Bronchial epithelial cell (primary cell): ENCODE measurements at regions not wholly inside any gene's neighbourhood (a gene's known extent, or its start where the extent isn't known, plus 50 kb on each side); places are given as distances from the start of the nearest gene placed in this dataset.
"Not testable (repeated sequence)": the region's sequence is repeated elsewhere in the genome, so short reads cannot be mapped to it uniquely, and the experiment has no call there.

Experiments used
- DNase-seq: peaks from one replicate; pipeline ENCODE4 v3.0.0-alpha.2; 2010; ENCODE audit warnings: low read depth
- FAIRE-seq: peaks from 2 replicates; lab custom pipeline; 2011; peaks lifted over from hg19 to GRCh38; lab: Jason Lieb, UNC
- H3K27me3 ChIP-seq: 2 replicates; pipeline ENCODE4 v1.5.1; 2011; ENCODE audit warnings: low read length; ENCODE audit not compliant: control insufficient read depth, insufficient read depth
- H3K36me3 ChIP-seq: 2 replicates; pipeline ENCODE4 v1.5.1; 2011; ENCODE audit warnings: low read length; ENCODE audit not compliant: control insufficient read depth, insufficient read depth
- H3K4me3 ChIP-seq: 2 replicates; pipeline ENCODE4 v1.5.1; 2011; ENCODE audit warnings: mild to moderate bottlenecking, low read depth, low read length, control low read depth
- CTCF ChIP-seq: IDR thresholded peaks from 2 replicates; pipeline ENCODE4 v1.5.1; 2011; ENCODE audit warnings: mild to moderate bottlenecking, moderate library complexity, low read length, control low read depth, inconsistent platforms; ENCODE audit not compliant: insufficient read depth, severe bottlenecking

GRCh38 chr13:25018729-25019115, 77.2 kb upstream of the PABPC3 start:
- FAIRE-seq = no peak
- DNase-seq = no peak
- H3K36me3 ChIP-seq = no peaks in the 10 kb centered on the region
- TF ChIP-seq CTCF = no peak
- peaks cover 2% of the 10 kb centered on the region for H3K27me3 ChIP-seq
- no peak overlapping the region for H3K4me3 ChIP-seq

- FAIRE-seq, H3K27me3 ChIP-seq, DNase-seq, H3K4me3 ChIP-seq, H3K36me3 ChIP-seq: not testable (repeated sequence)
Observed at GRCh38 chr13:25019741-25020140, 76.2 kb upstream of the PABPC3 start.

- TF ChIP-seq CTCF = no peak
- no peak for FAIRE-seq
- Histone ChIP-seq H3K27me3 (no peaks in the 10 kb centered on the region), H3K36me3 (no peaks in the 10 kb centered on the region), H3K4me3 (no peak overlapping the region)
- DNase-seq = no peak
Observed at GRCh38 chr13:25024175-25024574, 71.8 kb upstream of the PABPC3 start.

GRCh38 chr13:25032160-25032559, 63.8 kb upstream of the PABPC3 start:
- H3K27me3 ChIP-seq = no peaks in the 10 kb centered on the region
- no peak for FAIRE-seq
- H3K4me3 ChIP-seq = no peak overlapping the region
- no peak for TF ChIP-seq CTCF
- no peak for DNase-seq
- H3K36me3 ChIP-seq = no peaks in the 10 kb centered on the region

GRCh38 chr13:25034173-25034572, 61.8 kb upstream of the PABPC3 start:
- no peak for TF ChIP-seq CTCF
- Histone ChIP-seq H3K27me3 (no peaks in the 10 kb centered on the region), H3K4me3 (no peak overlapping the region), H3K36me3 (no peaks in the 10 kb centered on the region)
- FAIRE-seq = no peak
- no peak for DNase-seq

GRCh38 chr13:25037057-25037813, 58.7 kb upstream of the PABPC3 start:
- DNase-seq = peak; percentile 50
- peak; percentile 84 for TF ChIP-seq CTCF
- Histone ChIP-seq H3K27me3 (peaks cover 2% of the 10 kb centered on the region), H3K36me3 (no peaks in the 10 kb centered on the region), H3K4me3 (no peak overlapping the region)
- FAIRE-seq = no peak
